ENCODE measurements at regions not wholly inside any gene's neighbourhood (a gene's known extent, or its start where the extent isn't known, plus 50 kb on each side); places are given as distances from the start of the nearest gene placed in this dataset.

- in situ Hi-C loops (cut with HindIII; ENCODE audit: low sequenced_read_pairs): no loop called here
These were observed 64.2 kb upstream of the PITRM1 start for GRCh38 chr10:3236644-3237404.

- in situ Hi-C loops (cut with HindIII; ENCODE audit: low sequenced_read_pairs): no loop called here
These were observed 63.5 kb upstream of the PITRM1 start for GRCh38 chr10:3235996-3236510.

DNA sequence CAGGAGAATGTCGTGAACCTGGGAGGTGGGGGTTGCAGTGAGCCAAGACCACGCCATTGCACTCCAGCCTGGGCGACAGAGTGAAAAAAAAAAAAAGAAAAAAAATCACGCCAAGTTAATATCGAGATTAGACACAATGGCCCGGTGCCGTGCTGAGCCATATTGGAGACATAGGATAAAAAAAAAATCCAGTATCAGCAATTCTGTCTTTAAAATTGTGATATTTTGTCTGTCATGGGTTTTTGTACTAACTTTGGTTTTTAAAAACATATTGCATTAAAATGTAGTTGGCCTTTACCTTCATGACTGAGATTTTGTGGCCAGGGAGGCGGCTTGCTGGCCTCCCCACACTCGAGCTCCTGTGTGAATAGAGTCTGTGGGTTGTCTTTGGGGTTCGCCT is 62.8 kb upstream of the PITRM1 start:
- in situ Hi-C loops (cut with HindIII; ENCODE audit: low sequenced_read_pairs): no loop called here

DNA sequence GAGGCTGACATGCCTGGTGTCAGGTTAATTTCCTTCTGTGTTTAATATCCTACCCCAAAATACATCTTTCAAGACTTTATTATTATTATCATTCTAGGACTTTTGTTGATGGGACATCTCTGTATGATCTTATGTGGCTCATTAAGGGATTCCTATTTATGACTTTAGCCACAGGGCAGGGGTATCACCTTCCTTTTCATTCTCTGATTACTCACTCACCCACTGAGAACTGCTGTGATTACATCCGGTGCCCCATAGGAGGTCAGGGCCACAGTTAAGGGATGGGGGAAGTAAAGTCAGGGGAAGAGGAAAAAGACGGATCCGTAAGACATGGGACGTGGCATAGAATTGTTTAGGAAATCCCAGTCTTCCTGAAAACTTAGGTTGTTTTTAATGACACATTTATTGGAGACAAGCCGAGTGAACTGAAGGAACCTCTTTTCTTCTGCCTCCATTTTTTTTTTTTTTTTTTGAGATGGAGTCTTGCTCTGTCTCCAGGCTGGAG is 61.0 kb upstream of the PITRM1 start:
- in situ Hi-C loops (cut with HindIII; ENCODE audit: low sequenced_read_pairs): no loop called here

GRCh38 chr10:3231951-3232730 is 59.6 kb upstream of the PITRM1 start:
- in situ Hi-C loops (cut with HindIII; ENCODE audit: low sequenced_read_pairs): no loop called here

DNA sequence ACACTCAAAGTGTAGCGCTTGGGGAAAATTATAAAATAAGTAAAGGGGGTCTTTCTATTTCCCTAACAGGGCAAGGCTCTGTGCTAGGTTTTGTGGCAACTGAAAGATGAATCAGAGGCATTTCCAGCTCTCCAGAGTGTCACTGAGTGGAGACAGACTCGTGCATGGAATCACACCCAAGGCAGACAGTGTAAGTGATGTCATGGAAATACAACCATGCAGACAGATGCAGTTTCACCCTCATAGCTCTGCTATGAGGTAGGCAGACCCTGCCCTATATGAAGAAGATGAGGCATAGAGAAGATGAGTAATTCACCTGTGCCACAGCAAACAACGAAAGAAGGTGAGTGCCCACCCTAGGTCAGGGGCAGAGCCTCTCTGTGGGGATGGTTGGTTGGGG is 57.2 kb upstream of the PITRM1 start:
- in situ Hi-C loops (cut with HindIII; ENCODE audit: low sequenced_read_pairs): no loop called here

DNA sequence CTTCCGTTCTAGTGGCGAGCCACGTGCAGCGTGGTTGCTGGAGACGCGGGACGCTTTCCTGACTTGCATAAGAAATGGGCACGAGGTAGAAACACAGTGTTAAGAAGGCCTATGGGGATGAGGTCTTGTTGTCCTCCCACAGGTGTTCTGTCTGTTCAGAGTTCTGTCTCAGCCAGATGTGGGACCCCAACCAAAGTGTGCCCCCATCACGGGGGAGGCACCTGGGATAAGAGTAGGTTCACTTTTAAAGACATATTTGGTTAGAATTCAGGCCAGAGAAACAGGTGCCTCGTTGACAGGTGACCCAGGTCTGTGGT is 56.0 kb upstream of the PITRM1 start:
- in situ Hi-C loops (cut with HindIII; ENCODE audit: low sequenced_read_pairs): no loop called here

- in situ Hi-C loops (cut with HindIII; ENCODE audit: low sequenced_read_pairs): no loop called here
These were observed 54.6 kb upstream of the PITRM1 start for GRCh38 chr10:3226960-3227744.

- in situ Hi-C loops (cut with HindIII; ENCODE audit: low sequenced_read_pairs): no loop called here
These were observed 53.0 kb upstream of the PITRM1 start for GRCh38 chr10:3225561-3225960.

- in situ Hi-C loops (cut with HindIII; ENCODE audit: low sequenced_read_pairs): loop anchor here (25.0 kb wide), 1 partner anchor 388 kb away; no protein-coding TSS in a partner anchor
These were observed 51.7 kb upstream of the PITRM1 start for GRCh38 chr10:3224241-3224640.

DNA sequence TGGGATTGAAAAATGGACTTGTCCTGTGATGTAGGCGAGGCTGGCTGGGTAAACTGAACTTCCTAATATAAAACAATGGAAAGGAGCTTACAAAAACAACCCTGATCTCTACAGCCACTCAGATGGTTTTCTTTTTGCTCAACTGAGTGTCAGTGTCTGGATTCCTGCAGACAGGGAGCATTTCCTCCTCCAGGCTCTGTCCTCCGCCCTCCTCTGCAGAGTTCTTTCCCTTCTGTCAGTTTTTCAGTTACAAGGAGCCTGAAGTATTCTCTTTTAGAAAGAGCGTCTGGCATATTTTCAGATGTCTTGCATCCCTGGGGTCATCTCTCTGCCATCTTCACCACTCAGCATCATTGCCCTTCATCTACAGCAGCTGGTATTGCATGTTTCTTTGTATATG is 50.0 kb upstream of the PITRM1 start:
- in situ Hi-C loops (cut with HindIII; ENCODE audit: low sequenced_read_pairs): loop anchor here (25.0 kb wide), 1 partner anchor 390 kb away; no protein-coding TSS in a partner anchor

Data from endothelial cell of hepatic sinusoid (primary cell).